HUES48 (cell line): ENCODE measurements at regions not wholly inside any gene's neighbourhood (a gene's known extent, or its start where the extent isn't known, plus 50 kb on each side); places are given as distances from the start of the nearest gene placed in this dataset.

Experiments used
- H3K27ac ChIP-seq: one replicate; pipeline ENCODE4 v1.7.0; 2013; ENCODE audit warnings: low read depth, low read length, inconsistent platforms
- H3K27me3 ChIP-seq: 2 replicates; pipeline ENCODE4 v1.6.1; 2013; ENCODE audit warnings: mild to moderate bottlenecking, low read length; ENCODE audit not compliant: control insufficient read depth, insufficient read depth
- H3K36me3 ChIP-seq: 2 replicates; pipeline ENCODE4 v1.6.1; 2013; ENCODE audit warnings: low read length; ENCODE audit not compliant: control insufficient read depth, insufficient read depth
- H3K4me1 ChIP-seq: 2 replicates; pipeline ENCODE4 v1.6.1; 2013; ENCODE audit warnings: mild to moderate bottlenecking, low read length; ENCODE audit not compliant: control insufficient read depth, insufficient read depth
- H3K4me3 ChIP-seq: 2 replicates; pipeline ENCODE4 v1.5.1; 2013; ENCODE audit warnings: mild to moderate bottlenecking, low read depth, low read length
- H3K9ac ChIP-seq: 2 replicates; pipeline ENCODE4 v1.6.1; 2013; ENCODE audit warnings: mild to moderate bottlenecking, low read depth, low read length, moderate library complexity
- H3K9me3 ChIP-seq: 2 replicates; pipeline ENCODE4 v1.6.1; 2013; ENCODE audit warnings: low read length; ENCODE audit not compliant: control insufficient read depth, insufficient read depth

DNA sequence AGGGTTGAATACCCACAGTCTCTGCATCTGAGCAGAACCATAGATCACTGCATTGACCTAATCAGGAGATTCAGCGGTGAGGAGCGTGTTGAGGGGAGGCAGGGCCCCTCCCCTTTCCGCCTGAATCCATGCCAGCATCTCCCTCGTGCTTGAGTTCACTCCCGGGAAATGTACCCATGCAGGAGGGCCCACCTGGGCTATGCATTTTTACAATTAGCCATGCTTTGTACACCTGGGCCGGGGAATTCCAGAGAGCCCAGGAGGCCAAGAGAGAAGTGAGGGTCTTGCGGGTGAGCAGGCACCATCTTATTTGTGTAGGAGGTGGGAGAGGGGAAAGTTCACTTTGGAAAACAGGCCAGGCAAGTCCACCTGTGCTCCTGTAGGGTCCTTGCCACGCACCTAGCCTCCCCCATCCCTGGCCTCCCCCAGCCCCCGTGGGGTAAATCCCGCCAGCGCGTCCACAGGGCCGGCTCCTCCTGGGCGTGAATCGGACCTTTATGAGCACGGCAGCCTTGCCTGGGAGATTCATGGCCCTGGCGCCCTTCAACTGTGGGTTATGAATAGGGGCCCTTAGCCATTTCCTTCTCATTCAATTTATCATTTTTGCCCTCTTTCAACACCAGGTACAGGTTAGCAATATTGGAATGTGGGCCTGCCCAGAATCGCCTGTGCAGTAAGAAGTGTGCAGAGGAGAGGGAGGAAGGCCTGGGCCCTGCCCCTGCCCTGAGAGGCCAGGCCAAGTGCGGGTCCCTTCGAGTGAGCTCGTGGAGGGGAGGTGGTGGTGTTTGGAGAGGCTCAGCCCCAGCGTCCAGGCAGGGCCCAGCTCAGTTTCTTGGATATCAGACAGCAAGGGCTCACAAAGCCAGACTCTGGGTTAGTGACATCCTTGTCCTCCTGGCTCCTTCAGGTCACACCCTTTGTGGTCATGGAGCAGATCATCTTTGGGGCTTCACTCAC lies 84.4 kb upstream of the ACTRT2 start:
- Histone ChIP-seq H3K36me3 (no peaks in the 10 kb centered on the region), H3K9ac (no peak overlapping the region), H3K9me3 (peaks cover 27% of the 10 kb centered on the region), H3K27ac (no peak overlapping the region), H3K4me1 (no peaks in the 10 kb centered on the region), H3K4me3 (no peak overlapping the region), H3K27me3 (no peaks in the 10 kb centered on the region)

DNA sequence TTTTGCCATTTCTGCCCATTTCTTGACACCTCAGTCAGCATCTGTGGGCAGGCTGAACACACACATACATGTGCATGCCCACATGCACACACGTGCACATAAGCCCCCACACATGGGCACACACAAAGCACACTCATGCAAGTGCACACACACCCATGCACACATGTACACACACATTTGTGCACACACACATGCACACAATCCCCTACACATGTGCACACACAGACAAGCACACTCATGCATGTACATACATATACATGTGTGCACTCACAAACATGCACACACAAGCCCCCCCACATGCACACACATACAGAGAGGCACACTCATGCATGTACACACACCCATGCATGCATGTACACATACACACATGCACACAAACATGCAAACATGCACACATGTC lies 83.5 kb upstream of the ACTRT2 start:
- Histone ChIP-seq H3K27me3 (no peaks in the 10 kb centered on the region), H3K4me1 (no peaks in the 10 kb centered on the region), H3K36me3 (no peaks in the 10 kb centered on the region), H3K4me3 (no peak overlapping the region), H3K9ac (no peak overlapping the region), H3K27ac (no peak overlapping the region), H3K9me3 (peaks cover 34% of the 10 kb centered on the region)

DNA sequence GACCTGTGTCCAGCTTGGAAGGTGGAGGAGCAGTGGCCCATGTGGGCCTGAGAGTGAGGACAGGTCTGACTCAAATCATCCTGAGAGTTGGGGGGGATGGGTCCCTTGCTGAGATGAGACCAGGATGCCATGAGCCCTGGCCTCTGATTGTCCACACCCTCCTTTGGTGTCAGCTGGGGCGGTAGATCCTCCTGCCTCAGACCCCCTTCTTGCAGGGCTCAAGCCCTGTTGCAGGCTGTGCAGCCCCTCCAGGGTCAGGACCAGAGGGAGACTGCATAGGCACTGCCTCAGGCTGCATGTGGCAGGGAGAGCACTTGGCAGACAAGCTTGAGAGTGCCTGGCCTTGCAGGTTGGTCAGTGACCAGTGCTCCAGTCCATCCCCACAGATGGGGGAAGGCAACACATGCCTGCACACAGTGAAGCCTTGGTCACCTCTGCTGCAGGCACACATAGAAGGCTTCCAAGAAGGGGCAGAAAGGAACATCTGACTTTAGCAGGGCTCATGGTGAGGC lies 82.2 kb upstream of the ACTRT2 start:
- H3K27me3 ChIP-seq = no peaks in the 10 kb centered on the region
- H3K4me3 ChIP-seq = no peak overlapping the region
- no peaks in the 10 kb centered on the region for H3K36me3 ChIP-seq
- no peak overlapping the region for H3K9ac ChIP-seq
- peaks cover 43% of the 10 kb centered on the region for H3K9me3 ChIP-seq
- no peaks in the 10 kb centered on the region for H3K4me1 ChIP-seq
- no peak overlapping the region for H3K27ac ChIP-seq

- H3K4me3 ChIP-seq = no peak overlapping the region
- H3K36me3 ChIP-seq = no peaks in the 10 kb centered on the region
- H3K27ac ChIP-seq = no peak overlapping the region
- H3K9me3 ChIP-seq = peaks cover 54% of the 10 kb centered on the region
- no peaks in the 10 kb centered on the region for H3K4me1 ChIP-seq
- no peaks in the 10 kb centered on the region for H3K27me3 ChIP-seq
- H3K9ac ChIP-seq = no peak overlapping the region
These were observed 81.1 kb upstream of the ACTRT2 start for GRCh38 chr1:2940178-2940577.

DNA sequence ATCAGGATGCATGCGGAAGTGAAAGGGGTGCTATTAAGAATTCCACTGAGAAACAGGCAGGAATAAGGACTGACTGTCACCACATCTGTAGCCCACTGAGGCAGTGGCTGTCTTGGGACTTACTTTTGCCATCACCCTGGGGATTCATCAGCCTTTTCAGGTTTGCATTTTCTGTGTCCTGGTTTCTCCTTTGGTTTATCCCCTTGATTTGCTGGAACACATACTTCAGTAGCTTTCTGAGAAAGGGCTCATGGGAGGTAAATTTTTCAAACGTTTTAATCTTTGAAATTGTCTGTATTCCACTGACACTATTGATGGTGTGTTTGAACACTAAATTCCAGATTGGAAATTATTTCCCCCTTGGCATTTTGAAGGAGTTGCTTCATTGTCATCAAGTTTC lies 80.2 kb upstream of the ACTRT2 start:
- no peak overlapping the region for H3K4me3 ChIP-seq
- no peaks in the 10 kb centered on the region for H3K27me3 ChIP-seq
- no peaks in the 10 kb centered on the region for H3K4me1 ChIP-seq
- H3K9ac ChIP-seq = no peak overlapping the region
- H3K36me3 ChIP-seq = no peaks in the 10 kb centered on the region
- no peak overlapping the region for H3K27ac ChIP-seq
- peaks cover 58% of the 10 kb centered on the region for H3K9me3 ChIP-seq

DNA sequence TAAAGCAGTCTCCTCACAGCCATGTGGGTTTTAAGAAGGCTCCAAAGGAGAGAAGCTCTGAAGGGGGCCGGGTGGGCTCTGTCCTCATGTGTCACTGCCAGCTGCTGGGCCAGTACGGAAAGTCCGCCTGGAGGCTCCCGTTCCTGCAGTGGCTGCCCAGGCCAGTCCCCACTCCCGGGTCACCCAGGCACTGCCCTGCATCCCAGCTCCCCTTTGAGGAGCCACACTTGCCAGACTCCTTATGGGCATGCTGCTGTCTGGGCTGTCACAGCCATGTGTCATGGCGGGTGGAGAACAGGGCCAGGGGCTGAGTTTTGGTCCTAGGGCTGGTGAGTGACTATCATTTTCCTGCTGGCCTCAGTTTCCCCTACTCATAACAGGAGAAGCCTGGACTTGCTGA lies 79.4 kb upstream of the ACTRT2 start:
- Histone ChIP-seq H3K9ac (no peak overlapping the region), H3K27me3 (no peaks in the 10 kb centered on the region), H3K27ac (no peak overlapping the region), H3K4me3 (no peak overlapping the region), H3K9me3 (peaks cover 58% of the 10 kb centered on the region), H3K4me1 (no peaks in the 10 kb centered on the region), H3K36me3 (no peaks in the 10 kb centered on the region)

DNA sequence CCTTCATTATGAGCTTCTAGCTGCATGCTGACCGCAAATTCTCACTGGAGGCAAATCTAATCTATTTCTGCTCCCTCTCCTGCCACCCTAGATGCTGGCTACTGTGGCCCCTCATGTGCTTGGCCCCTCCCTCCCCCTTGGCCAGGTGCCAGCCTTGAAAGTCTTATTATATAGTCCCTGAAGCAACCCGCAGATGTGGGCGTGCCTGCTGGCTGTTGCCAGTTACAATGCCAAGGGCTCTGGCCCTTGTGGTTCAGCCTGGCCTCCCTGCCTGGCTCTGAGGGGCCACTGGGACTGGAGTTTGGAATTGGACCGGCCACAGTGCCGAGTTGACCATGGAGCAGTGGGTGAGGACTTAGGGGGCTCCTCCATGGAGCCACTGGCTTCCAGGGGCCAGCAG lies 78.9 kb upstream of the ACTRT2 start:
- no peaks in the 10 kb centered on the region for H3K36me3 ChIP-seq
- no peaks in the 10 kb centered on the region for H3K4me1 ChIP-seq
- no peaks in the 10 kb centered on the region for H3K27me3 ChIP-seq
- H3K9me3 ChIP-seq = peaks cover 58% of the 10 kb centered on the region
- H3K27ac ChIP-seq = no peak overlapping the region
- no peak overlapping the region for H3K9ac ChIP-seq
- H3K4me3 ChIP-seq = no peak overlapping the region

- Histone ChIP-seq H3K4me3 (no peak overlapping the region), H3K9ac (no peak overlapping the region), H3K27me3 (no peaks in the 10 kb centered on the region), H3K27ac (no peak overlapping the region), H3K4me1 (no peaks in the 10 kb centered on the region), H3K36me3 (no peaks in the 10 kb centered on the region), H3K9me3 (peaks cover 54% of the 10 kb centered on the region)
These were observed 77.5 kb upstream of the ACTRT2 start for GRCh38 chr1:2943686-2944260.

- Histone ChIP-seq H3K9me3 (peaks cover 46% of the 10 kb centered on the region), H3K9ac (no peak overlapping the region), H3K27ac (no peak overlapping the region), H3K4me1 (no peaks in the 10 kb centered on the region), H3K36me3 (no peaks in the 10 kb centered on the region), H3K4me3 (no peak overlapping the region), H3K27me3 (no peaks in the 10 kb centered on the region)
These were observed 76.6 kb upstream of the ACTRT2 start for GRCh38 chr1:2944705-2945104.

DNA sequence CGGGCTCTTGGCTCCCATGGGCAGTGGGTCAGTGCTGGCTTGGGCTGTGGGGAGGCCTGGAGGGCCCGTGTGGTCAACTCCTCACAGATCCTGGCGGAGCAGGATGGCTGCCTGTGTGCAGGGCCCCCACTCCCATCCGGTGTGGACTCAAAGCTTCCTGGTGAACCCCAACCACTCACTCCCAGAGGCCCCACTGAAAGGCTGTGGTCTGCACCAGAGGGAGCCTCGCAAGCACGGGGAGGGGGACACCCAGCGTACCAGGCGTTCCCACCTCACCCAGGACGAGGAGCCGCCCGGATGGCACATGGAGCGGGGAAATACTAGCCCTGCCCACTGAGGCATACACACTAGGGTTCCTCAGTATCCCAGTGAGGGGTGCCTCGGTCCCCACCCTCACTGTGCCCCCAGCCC lies 75.4 kb upstream of the ACTRT2 start:
- Histone ChIP-seq H3K4me1 (no peaks in the 10 kb centered on the region), H3K4me3 (no peak overlapping the region)

DNA sequence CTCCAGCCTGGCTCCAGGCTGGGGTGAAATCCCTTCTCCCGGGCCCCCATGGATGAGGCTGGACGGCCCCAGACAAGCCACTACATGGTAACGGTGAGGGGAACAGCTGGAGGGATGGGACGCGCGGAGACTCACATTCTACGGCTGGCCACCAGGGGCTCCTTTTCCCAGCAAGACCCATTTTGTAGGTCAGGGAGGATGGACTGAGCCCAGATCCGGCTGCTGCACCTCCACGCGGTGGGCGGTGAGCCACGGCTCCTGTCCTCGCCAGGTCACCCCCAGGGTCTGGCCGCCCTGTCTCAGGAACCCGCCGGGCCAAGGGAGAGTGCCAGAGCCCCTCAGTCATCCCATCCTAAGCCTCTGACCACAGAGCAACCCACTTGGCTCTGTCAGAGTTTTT lies 75.0 kb upstream of the ACTRT2 start:
- no peaks in the 10 kb centered on the region for H3K27me3 ChIP-seq

More for the DNA sequence above, 75.4 kb upstream of the ACTRT2 start:
- H3K9me3 ChIP-seq = peaks cover 40% of the 10 kb centered on the region
- H3K36me3 ChIP-seq = no peaks in the 10 kb centered on the region
- no peak overlapping the region for H3K9ac ChIP-seq
- H3K27ac ChIP-seq = no peak overlapping the region
- H3K27me3 ChIP-seq = no peaks in the 10 kb centered on the region

More for the DNA sequence above, 75.0 kb upstream of the ACTRT2 start:
- H3K9me3 ChIP-seq = peaks cover 36% of the 10 kb centered on the region
- H3K4me3 ChIP-seq = no peak overlapping the region
- no peak overlapping the region for H3K9ac ChIP-seq
- H3K36me3 ChIP-seq = no peaks in the 10 kb centered on the region
- no peaks in the 10 kb centered on the region for H3K4me1 ChIP-seq
- H3K27ac ChIP-seq = no peak overlapping the region
